Central memory CD8-positive, alpha-beta T cell (primary cell): ENCODE measurements at regions not wholly inside any gene's neighbourhood (a gene's known extent, or its start where the extent isn't known, plus 50 kb on each side); places are given as distances from the start of the nearest gene placed in this dataset.

Experiments used
- ATAC-seq: fragments of 150-1000 bp; cut with Tn5 transposase; replicated peaks from 2 replicates; pipeline ENCODE4 v1.10.0; 2022; ENCODE audit warnings: mild to moderate bottlenecking, moderate FRiP score, moderate number of reproducible peaks; ENCODE audit not compliant: poor library complexity, severe bottlenecking; ENCODE audit errors: extremely low read depth
- DNase-seq, 2 donors: peaks; one replicate each; pipeline ENCODE4 v3.0.0; 2021; ENCODE audit warnings: low spot score in 2 of 2
- H3K27ac Mint-ChIP-seq: one replicate; pipeline ENCODE4 v1.8.0; 2022; ENCODE audit warnings: low read depth, mild to moderate bottlenecking, moderate library complexity, mixed read lengths
- H3K27me3 Mint-ChIP-seq: one replicate; pipeline ENCODE4 v1.8.0; 2022; ENCODE audit warnings: mixed read lengths
- H3K36me3 Mint-ChIP-seq: one replicate; pipeline ENCODE4 v1.8.0; 2022; ENCODE audit warnings: mild to moderate bottlenecking, moderate library complexity, mixed read lengths; ENCODE audit not compliant: insufficient read depth
- H3K4me1 Mint-ChIP-seq: one replicate; pipeline ENCODE4 v1.8.0; 2022; ENCODE audit warnings: mixed read lengths
- H3K4me3 Mint-ChIP-seq: one replicate; pipeline ENCODE4 v1.8.0; 2022; ENCODE audit warnings: mild to moderate bottlenecking, moderate library complexity, mixed read lengths
- H3K9me3 Mint-ChIP-seq: one replicate; pipeline ENCODE4 v1.8.0; 2022; ENCODE audit warnings: mixed read lengths

DNA sequence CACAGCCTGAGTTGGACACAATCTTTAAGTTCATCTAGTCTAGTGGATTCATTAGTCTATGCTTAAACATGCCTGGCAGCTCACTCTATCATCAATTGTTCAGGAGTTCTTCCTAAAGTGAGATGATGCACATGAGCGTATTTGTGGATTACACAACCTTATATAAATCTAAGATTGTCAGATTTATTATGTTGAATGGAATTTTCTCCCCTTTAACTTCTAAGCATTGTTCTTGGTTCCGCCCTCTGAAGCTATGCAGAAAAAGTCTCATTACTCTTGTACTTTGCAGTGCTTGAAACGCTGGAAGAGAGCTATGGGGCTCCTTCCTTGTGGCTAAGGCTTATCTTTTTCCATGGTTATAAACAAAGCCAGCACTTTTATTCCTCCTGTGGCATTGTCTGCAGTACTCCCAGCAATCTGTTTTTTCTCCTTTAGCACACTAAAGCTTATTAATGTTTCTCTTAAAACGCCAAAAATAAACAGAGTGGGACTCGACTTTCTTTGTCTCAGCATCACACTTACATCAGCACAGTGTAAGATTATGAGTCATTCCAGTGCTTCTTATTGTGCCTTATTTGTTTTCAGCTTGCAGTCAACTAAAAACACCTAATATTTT, 316.8 kb upstream of the CAMK1G start:
- Mint-ChIP-seq H3K27me3 (no peaks in the 10 kb centered on the region), H3K4me3 (no peak overlapping the region), H3K9me3 (no peaks in the 10 kb centered on the region), H3K27ac (no peak overlapping the region), H3K4me1 (no peaks in the 10 kb centered on the region), H3K36me3 (no peaks in the 10 kb centered on the region)
- ATAC-seq = no peak
- DNase-seq = no peak

DNA sequence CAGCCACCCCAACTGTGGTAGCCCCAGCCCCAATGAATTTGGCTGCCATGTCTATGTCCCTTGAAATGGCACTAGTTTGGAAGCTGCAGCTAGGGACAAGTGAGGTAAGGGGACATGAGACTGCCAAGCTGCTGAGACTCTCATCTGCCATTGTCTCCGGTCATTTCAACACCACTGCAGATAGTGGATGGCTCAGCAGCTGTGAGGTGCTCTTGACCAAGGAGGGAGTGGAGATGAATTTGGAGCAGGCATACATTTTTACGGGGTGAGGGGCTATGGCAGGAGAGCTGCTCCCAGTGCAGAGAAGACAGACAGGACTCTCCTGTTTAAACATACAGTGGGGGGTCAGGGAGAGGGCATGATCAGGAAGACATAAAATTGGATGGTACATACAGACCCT, 315.5 kb upstream of the CAMK1G start:
- ATAC-seq (no peak), DNase-seq (no peak)
- no peaks in the 10 kb centered on the region for H3K36me3 Mint-ChIP-seq
- no peak overlapping the region for H3K27ac Mint-ChIP-seq
- H3K27me3 Mint-ChIP-seq = peaks cover under 1% of the 10 kb centered on the region
- H3K4me1 Mint-ChIP-seq = no peaks in the 10 kb centered on the region
- H3K4me3 Mint-ChIP-seq = no peak overlapping the region
- H3K9me3 Mint-ChIP-seq = no peaks in the 10 kb centered on the region

GRCh38 chr1:209268479-209268878, 315.0 kb upstream of the CAMK1G start:
- DNase-seq (no peak), ATAC-seq (no peak)
- Mint-ChIP-seq H3K4me3 (no peak overlapping the region), H3K27ac (no peak overlapping the region), H3K27me3 (peaks cover 6% of the 10 kb centered on the region), H3K9me3 (no peaks in the 10 kb centered on the region), H3K4me1 (no peaks in the 10 kb centered on the region), H3K36me3 (no peaks in the 10 kb centered on the region)

GRCh38 chr1:209276321-209276720, 307.2 kb upstream of the CAMK1G start:
- no peak overlapping the region for H3K4me3 Mint-ChIP-seq
- ATAC-seq (no peak), DNase-seq (no peak)
- no peaks in the 10 kb centered on the region for H3K9me3 Mint-ChIP-seq
- H3K4me1 Mint-ChIP-seq = no peaks in the 10 kb centered on the region
- H3K36me3 Mint-ChIP-seq = no peaks in the 10 kb centered on the region
- H3K27me3 Mint-ChIP-seq = peaks cover 36% of the 10 kb centered on the region
- H3K27ac Mint-ChIP-seq = no peak overlapping the region

DNA sequence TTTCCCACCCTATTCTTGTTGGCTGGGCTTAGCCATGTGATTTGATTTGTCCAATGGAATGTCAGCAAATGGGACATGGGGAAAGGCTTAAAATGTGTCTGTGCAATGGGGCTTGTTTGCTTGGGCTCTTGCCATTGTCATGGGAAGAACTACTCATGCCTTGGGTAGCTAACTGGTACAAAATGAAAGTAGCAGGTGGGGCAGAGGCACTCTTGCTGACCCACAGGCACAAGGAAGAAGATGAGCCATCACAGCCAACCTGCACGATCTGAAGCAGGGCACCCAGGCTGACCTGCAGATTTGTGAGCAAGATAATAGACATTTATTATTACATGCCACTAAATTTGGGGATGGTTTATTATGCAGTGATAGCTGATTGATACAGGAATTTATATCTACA, 305.9 kb upstream of the CAMK1G start:
- ATAC-seq (no peak), DNase-seq (no peak)
- Mint-ChIP-seq H3K36me3 (no peaks in the 10 kb centered on the region), H3K9me3 (no peaks in the 10 kb centered on the region), H3K4me1 (no peaks in the 10 kb centered on the region), H3K27me3 (peaks cover 36% of the 10 kb centered on the region), H3K27ac (no peak overlapping the region), H3K4me3 (no peak overlapping the region)

DNA sequence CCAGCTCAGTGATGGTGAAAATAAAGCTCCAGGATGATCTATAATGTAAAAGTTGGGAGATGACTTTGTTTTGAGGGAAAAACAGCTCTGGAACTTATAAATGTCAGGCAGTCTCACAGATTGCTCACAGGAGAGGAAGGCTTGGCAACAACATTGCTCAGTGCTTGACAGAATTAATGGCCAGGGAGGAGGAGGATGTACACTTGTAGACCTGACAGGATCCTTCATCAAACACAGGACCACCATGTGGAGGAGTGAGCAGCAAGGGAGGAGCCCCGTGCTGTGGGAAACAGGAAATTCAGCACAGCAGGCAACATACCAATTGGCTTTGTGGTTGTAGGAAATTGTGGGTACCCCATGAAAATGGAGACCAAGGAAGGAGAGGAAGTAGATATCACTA, 291.8 kb upstream of the CAMK1G start:
- H3K4me3 Mint-ChIP-seq = no peak overlapping the region
- ATAC-seq = no peak
- no peak overlapping the region for H3K27ac Mint-ChIP-seq

DNA sequence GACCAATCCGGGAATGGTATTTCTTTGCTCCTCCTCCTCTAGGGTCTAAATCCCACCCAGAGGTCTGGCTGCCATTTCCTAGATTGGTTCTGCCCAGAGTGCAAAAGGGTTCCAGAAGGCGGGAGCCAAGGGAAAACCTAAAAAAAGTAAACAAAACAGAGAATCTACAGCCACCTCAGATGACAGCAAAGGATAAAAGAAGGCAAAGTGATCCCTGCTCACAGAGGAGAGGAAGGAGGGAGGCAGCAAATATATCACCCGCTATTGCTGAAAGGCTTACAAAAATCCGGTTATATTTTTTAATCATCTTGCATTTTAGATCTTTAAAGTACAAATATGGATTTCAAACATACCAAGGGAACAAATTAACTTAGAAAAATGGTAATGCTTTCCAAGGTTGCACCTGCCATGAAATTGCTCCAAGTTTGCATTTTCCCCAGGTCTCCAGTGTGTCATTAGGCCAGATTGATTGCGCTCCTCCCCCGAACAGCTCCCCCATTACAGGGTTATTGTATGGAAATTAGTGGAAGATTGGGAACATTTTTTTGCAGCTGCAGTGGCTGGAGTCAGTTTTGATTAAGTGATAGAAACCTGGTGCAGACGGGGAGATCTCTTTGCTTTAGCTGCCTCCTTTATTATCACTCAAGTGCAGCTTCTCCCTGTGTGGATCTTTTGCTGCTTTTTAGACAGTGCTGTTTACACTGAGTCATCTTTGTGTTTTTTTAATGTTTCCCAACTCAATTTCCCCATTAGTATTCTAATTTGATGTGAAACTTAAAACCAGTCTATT, 280.5 kb upstream of the CAMK1G start:
- no peak overlapping the region for H3K27ac Mint-ChIP-seq
- H3K4me3 Mint-ChIP-seq = no peak overlapping the region
- no peak for ATAC-seq
- H3K9me3 Mint-ChIP-seq = peaks cover 3% of the 10 kb centered on the region
- no peak for DNase-seq
- H3K36me3 Mint-ChIP-seq = no peaks in the 10 kb centered on the region
- H3K27me3 Mint-ChIP-seq = peaks cover 19% of the 10 kb centered on the region
- no peaks in the 10 kb centered on the region for H3K4me1 Mint-ChIP-seq

More for the DNA sequence above, 291.8 kb upstream of the CAMK1G start:
- Mint-ChIP-seq H3K36me3 (no peaks in the 10 kb centered on the region), H3K9me3 (no peaks in the 10 kb centered on the region), H3K27me3 (peaks cover 31% of the 10 kb centered on the region), H3K4me1 (no peaks in the 10 kb centered on the region)
- DNase-seq = no peak

DNA sequence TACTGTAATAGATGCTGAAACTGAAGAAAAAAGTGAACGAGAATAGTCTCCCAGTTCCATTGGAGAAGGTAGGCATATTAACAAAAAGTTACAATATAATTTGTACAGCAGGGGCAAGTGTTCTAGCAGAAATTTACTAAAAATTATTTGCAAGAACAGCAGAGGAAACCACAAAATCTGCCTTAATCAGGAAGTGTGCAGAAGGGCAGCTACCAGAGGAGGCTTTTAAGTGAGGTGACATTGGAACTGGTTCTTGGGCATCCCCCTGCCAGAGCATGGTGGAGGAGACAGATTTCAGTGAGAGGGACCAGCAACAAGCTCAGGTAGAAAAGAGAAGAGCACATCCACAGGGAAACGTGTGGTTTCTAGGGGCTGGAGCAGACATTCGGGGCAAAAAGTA, 279.3 kb upstream of the CAMK1G start:
- H3K9me3 Mint-ChIP-seq = peaks cover 4% of the 10 kb centered on the region
- H3K36me3 Mint-ChIP-seq = no peaks in the 10 kb centered on the region
- no peak overlapping the region for H3K27ac Mint-ChIP-seq
- DNase-seq (no peak), ATAC-seq (no peak)
- H3K4me1 Mint-ChIP-seq = no peaks in the 10 kb centered on the region
- H3K27me3 Mint-ChIP-seq = peaks cover 20% of the 10 kb centered on the region
- H3K4me3 Mint-ChIP-seq = no peak overlapping the region

DNA sequence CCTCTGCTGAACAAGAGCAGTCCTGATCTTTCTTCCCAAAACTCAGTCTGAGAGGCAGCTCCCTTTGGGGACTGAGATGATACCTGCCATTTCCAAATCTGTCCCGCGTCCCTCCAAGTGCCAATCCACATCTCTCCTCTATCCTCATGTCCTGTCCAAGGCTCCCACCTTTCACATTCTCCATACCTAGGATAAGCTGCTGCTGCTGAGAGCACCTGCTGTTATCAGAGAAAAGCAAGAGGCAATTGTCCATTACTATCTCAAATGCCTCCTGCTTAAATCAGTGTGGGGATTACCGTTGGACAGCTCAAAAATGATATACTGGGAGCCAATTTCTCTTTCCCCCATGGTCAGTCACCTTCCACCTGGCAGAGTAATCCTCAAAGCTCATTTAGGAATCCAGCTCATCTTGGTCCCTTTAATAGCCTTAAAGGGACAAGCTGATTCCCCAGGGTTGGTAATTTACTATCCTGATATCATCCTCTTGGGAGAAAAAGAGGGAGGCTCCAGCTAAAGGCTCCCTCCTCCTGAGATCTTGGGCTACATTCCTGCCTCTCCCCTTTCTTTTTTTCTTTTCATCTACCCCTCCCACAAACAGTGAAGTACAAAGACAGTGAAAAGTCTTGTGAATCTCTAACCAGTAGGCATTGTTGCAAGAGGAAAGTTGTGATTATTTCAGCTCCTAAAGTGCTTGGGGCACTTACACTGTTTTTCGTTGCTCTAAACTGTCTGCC, 278.1 kb upstream of the CAMK1G start:
- DNase-seq (no peak), ATAC-seq (no peak)
- H3K27ac Mint-ChIP-seq = no peak overlapping the region
- H3K4me1 Mint-ChIP-seq = no peaks in the 10 kb centered on the region
- H3K36me3 Mint-ChIP-seq = no peaks in the 10 kb centered on the region
- H3K27me3 Mint-ChIP-seq = peaks cover 20% of the 10 kb centered on the region
- H3K4me3 Mint-ChIP-seq = no peak overlapping the region
- peaks cover 4% of the 10 kb centered on the region for H3K9me3 Mint-ChIP-seq

- ATAC-seq = no peak
- Mint-ChIP-seq H3K4me3 (no peak overlapping the region), H3K4me1 (no peaks in the 10 kb centered on the region), H3K27me3 (peaks cover 16% of the 10 kb centered on the region), H3K9me3 (peaks cover 4% of the 10 kb centered on the region), H3K27ac (no peak overlapping the region), H3K36me3 (no peaks in the 10 kb centered on the region)
- DNase-seq = no peak
These were observed 275.7 kb upstream of the CAMK1G start for GRCh38 chr1:209307846-209308245.

DNA sequence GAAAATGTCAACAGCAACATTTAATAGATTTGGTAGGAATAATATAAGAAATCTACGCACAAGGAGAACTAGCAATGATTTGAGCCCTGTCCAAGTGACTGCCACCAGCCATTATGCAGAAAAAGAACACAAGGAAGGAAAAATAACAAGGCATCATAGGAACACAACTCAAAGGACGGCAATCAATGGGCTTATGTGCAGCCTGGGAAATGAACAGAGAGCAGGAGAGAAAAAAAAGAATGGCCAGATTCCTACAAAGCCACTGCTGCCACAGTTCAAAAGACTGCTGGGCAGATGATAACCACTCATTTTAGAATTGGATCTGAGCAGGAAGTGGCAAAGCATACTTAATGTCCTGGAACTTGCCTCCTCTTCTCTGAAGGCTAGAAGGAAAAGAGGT, 274.3 kb upstream of the CAMK1G start:
- ATAC-seq = no peak
- no peak for DNase-seq
- Mint-ChIP-seq H3K4me3 (no peak overlapping the region), H3K36me3 (no peaks in the 10 kb centered on the region), H3K27ac (no peak overlapping the region), H3K9me3 (peaks cover 9% of the 10 kb centered on the region), H3K27me3 (peaks cover 17% of the 10 kb centered on the region), H3K4me1 (no peaks in the 10 kb centered on the region)

DNA sequence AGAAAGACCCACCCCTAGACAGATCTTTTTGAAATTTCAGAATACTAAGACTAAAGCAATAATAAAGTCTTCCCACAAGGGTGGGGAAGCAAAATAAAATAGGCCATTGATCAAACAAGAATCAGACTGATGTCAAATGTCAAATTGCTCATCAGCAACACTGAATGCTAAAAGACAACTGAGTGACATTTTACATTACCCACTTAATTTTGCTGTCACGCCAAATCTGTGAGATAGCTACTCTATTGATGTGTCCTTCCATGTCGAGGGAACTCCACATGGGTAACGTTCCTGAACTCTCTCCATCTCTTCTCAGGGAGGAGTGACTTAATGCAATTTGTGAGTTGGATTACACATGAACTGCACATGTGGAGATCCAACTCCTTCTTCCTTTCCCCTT, 271.7 kb upstream of the CAMK1G start:
- Mint-ChIP-seq H3K36me3 (no peaks in the 10 kb centered on the region), H3K4me1 (no peaks in the 10 kb centered on the region), H3K27me3 (peaks cover 23% of the 10 kb centered on the region), H3K9me3 (peaks cover 11% of the 10 kb centered on the region), H3K4me3 (no peak overlapping the region), H3K27ac (no peak overlapping the region)
- ATAC-seq = no peak
- DNase-seq = no peak

GRCh38 chr1:209316929-209317328, 266.6 kb upstream of the CAMK1G start:
- Mint-ChIP-seq H3K36me3 (no peaks in the 10 kb centered on the region), H3K27me3 (peaks cover 14% of the 10 kb centered on the region), H3K4me3 (no peak overlapping the region), H3K27ac (no peak overlapping the region), H3K9me3 (peaks cover 7% of the 10 kb centered on the region), H3K4me1 (no peaks in the 10 kb centered on the region)
- ATAC-seq = no peak
- no peak for DNase-seq
